Activated T-helper 17 cell treated with anti-CD3 and anti-CD28 coated beads, Interleukin-2, amount 50 U/mL, for 72 hours (primary cell): ENCODE measurements at regions not wholly inside any gene's neighbourhood (a gene's known extent, or its start where the extent isn't known, plus 50 kb on each side); places are given as distances from the start of the nearest gene placed in this dataset.
"Not testable (repeated sequence)": the region's sequence is repeated elsewhere in the genome, so short reads cannot be mapped to it uniquely, and the experiment has no call there.

Experiments used
- ATAC-seq: fragments of 150-1000 bp; cut with Tn5 transposase; replicated peaks from 2 replicates; pipeline ENCODE4 v1.10.0; 2021; ENCODE audit warnings: mild to moderate bottlenecking, moderate library complexity
- H3K27ac Mint-ChIP-seq: one replicate; pipeline ENCODE4 v1.8.0; 2022; ENCODE audit warnings: mixed read lengths
- H3K27me3 Mint-ChIP-seq: one replicate; pipeline ENCODE4 v1.8.0; 2022; ENCODE audit warnings: mixed read lengths
- H3K36me3 Mint-ChIP-seq: one replicate; pipeline ENCODE4 v1.8.0; 2022; ENCODE audit warnings: low read depth, mild to moderate bottlenecking, mixed read lengths
- H3K4me1 Mint-ChIP-seq: one replicate; pipeline ENCODE4 v1.8.0; 2022; ENCODE audit warnings: mixed read lengths
- H3K4me3 Mint-ChIP-seq: one replicate; pipeline ENCODE4 v1.8.0; 2022; ENCODE audit warnings: mild to moderate bottlenecking, mixed read lengths
- H3K9me3 Mint-ChIP-seq: one replicate; pipeline ENCODE4 v1.8.0; 2022; ENCODE audit warnings: mixed read lengths

GRCh38 chr13:64186503-64187250, 2771.0 kb upstream of the PCDH20 start:
- ATAC-seq: no peak
- Mint-ChIP-seq H3K36me3 (no peaks in the 10 kb centered on the region), H3K4me3 (no peak overlapping the region), H3K4me1 (no peaks in the 10 kb centered on the region), H3K27ac (no peak overlapping the region), H3K27me3 (no peaks in the 10 kb centered on the region), H3K9me3 (peaks cover 21% of the 10 kb centered on the region)

DNA sequence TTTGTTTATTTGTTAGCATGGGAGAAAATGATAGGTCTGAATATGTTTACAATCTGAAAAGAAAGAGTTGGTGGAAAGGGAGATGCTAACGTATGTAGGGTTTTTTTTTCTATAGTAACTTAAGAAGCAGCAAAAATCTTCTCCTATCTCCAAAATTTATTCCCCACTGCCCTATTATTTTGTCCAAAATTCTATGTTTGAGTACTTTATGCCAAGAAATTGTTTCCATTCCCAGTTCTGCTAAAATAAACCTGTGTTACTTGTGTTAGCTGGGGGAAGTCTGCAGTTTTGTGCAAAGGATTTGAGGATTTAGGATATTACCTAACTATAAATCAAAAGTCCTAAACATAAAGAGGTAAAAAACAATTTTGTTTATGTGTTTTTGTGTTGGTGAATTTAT, 2770.4 kb upstream of the PCDH20 start:
- Mint-ChIP-seq H3K27me3 (no peaks in the 10 kb centered on the region), H3K9me3 (peaks cover 21% of the 10 kb centered on the region), H3K4me3 (no peak overlapping the region), H3K36me3 (no peaks in the 10 kb centered on the region), H3K27ac (no peak overlapping the region), H3K4me1 (no peaks in the 10 kb centered on the region)
- ATAC-seq: no peak

GRCh38 chr13:64180756-64181155, 2765.1 kb upstream of the PCDH20 start:
- Mint-ChIP-seq H3K4me3 (no peak overlapping the region), H3K4me1 (no peaks in the 10 kb centered on the region), H3K36me3 (no peaks in the 10 kb centered on the region), H3K27me3 (no peaks in the 10 kb centered on the region), H3K9me3 (peaks cover 22% of the 10 kb centered on the region), H3K27ac (no peak overlapping the region)
- no peak for ATAC-seq

GRCh38 chr13:64165826-64166225, 2750.2 kb upstream of the PCDH20 start:
- Mint-ChIP-seq H3K27ac (no peak overlapping the region), H3K4me3 (no peak overlapping the region), H3K4me1 (no peaks in the 10 kb centered on the region), H3K36me3 (no peaks in the 10 kb centered on the region), H3K27me3 (no peaks in the 10 kb centered on the region), H3K9me3 (peaks cover 15% of the 10 kb centered on the region)
- no peak for ATAC-seq

DNA sequence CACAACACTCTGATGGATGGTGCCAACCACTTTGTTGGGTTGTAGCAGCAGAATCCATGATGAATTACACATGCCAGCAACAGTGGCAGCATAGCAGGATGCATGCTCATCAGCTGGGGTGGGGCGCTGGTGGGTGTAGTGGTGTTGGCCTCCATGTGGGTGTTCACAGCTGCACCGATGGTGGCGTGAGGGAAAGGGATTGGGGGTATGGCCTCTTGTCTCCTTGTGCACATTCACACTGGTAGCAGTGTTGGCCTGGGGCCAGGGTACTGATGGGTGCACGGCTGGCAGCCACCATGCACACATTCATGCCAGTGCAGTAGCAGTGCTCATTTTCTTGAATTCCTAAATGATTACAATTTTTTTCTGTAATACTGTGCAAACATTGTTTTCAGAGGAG, 2748.8 kb upstream of the PCDH20 start:
- Mint-ChIP-seq H3K4me1 (no peaks in the 10 kb centered on the region), H3K4me3 (no peak overlapping the region), H3K27me3 (no peaks in the 10 kb centered on the region), H3K27ac (no peak overlapping the region), H3K9me3 (peaks cover 14% of the 10 kb centered on the region), H3K36me3 (no peaks in the 10 kb centered on the region)
- ATAC-seq: no peak

DNA sequence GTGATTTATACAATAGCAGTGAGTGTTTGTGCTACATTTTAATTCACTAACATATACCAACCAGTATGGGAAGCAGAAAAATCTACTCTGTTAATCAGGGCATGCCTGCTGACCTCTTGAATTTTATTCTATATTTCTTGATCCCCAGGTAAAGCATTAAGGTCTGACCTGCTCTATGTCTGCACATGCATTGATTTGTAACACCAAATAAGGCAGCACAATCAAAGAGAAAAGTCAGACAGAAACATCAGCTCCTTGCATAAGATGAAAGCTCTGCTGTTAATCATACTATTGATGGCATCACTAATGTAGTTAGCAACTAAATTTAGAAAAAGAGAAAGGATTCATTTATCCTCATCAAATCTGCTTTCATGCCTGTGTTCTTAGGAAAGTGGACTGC, 2744.8 kb upstream of the PCDH20 start:
- Mint-ChIP-seq H3K27ac (no peak overlapping the region), H3K9me3 (peaks cover 5% of the 10 kb centered on the region), H3K4me3 (no peak overlapping the region), H3K27me3 (no peaks in the 10 kb centered on the region), H3K36me3 (no peaks in the 10 kb centered on the region), H3K4me1 (no peaks in the 10 kb centered on the region)
- no peak for ATAC-seq

DNA sequence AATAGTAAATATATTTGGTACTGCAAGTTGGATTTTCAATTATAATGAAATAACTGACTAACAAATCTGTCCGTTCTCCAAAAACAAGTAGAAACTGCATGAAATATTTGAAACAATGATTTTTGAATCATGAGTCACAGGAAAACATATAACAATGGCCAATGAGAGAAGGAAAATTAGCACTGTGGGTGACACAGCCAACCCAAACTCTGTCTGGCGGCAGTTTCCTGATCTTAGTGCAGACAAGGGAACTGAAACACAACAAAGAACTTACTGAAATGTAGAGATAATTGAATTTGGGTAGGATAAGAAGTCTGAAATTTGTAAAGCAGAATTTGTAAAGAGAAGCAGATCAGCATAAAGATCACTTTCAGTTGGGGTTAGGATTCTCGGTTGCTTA, 2743.3 kb upstream of the PCDH20 start:
- Mint-ChIP-seq H3K36me3 (no peaks in the 10 kb centered on the region), H3K4me1 (no peaks in the 10 kb centered on the region), H3K4me3 (no peak overlapping the region), H3K9me3 (peaks cover 1% of the 10 kb centered on the region), H3K27ac (no peak overlapping the region), H3K27me3 (no peaks in the 10 kb centered on the region)
- ATAC-seq: no peak

DNA sequence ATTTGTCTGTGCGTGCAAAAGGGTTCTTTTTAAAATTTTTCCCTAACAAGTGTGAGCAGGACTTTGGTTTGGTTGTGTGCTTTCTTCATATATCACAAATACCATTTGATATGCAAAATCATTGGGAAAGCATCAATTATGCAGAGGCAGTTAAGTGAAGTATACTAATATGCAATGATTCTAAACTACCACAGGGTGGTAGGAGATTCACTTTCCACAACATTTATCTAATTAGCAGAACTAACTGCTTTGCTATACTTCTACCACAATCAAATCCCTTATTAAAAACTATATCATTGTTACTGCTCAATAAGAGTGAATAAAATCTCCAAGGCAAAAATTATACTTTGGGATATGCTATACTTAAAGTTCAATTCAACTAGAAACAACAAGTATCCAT, 2738.9 kb upstream of the PCDH20 start:
- no peak overlapping the region for H3K4me3 Mint-ChIP-seq
- no peaks in the 10 kb centered on the region for H3K27me3 Mint-ChIP-seq
- no peaks in the 10 kb centered on the region for H3K4me1 Mint-ChIP-seq
- no peak overlapping the region for H3K27ac Mint-ChIP-seq
- no peak for ATAC-seq
- peaks cover 3% of the 10 kb centered on the region for H3K9me3 Mint-ChIP-seq
- no peaks in the 10 kb centered on the region for H3K36me3 Mint-ChIP-seq

- Mint-ChIP-seq H3K27me3 (no peaks in the 10 kb centered on the region), H3K27ac (no peak overlapping the region), H3K9me3 (peaks cover 10% of the 10 kb centered on the region), H3K4me3 (no peak overlapping the region), H3K4me1 (no peaks in the 10 kb centered on the region), H3K36me3 (no peaks in the 10 kb centered on the region)
- ATAC-seq: no peak
These were observed 2715.0 kb upstream of the PCDH20 start for GRCh38 chr13:64130600-64130999.

DNA sequence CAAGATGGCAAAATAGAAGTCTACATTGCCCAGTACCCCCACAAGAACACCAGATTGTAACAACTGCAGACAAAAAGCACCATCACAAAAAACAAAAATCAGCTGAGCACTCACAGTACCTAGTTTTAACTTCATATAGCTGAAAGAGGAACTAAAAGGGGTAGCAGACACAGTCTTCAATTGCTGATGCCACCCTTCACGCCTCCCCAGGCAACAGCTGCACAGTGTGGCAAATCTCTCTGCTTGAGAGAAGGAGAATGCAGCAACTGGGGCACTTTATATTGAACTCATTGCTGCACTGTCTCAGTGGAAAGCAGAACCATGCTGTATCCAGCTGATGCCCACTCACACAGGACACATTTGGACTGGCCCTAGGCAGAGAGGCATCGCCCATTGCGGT, 2714.5 kb upstream of the PCDH20 start:
- ATAC-seq: no peak
- Mint-ChIP-seq H3K9me3 (peaks cover 10% of the 10 kb centered on the region), H3K4me3 (no peak overlapping the region), H3K27ac (no peak overlapping the region), H3K4me1 (no peaks in the 10 kb centered on the region), H3K36me3 (no peaks in the 10 kb centered on the region), H3K27me3 (no peaks in the 10 kb centered on the region)

GRCh38 chr13:64127856-64128255, 2712.2 kb upstream of the PCDH20 start:
- ATAC-seq: no peak
- H3K36me3 Mint-ChIP-seq: no peaks in the 10 kb centered on the region
- H3K4me3 Mint-ChIP-seq: no peak overlapping the region
- no peak overlapping the region for H3K27ac Mint-ChIP-seq
- H3K9me3 Mint-ChIP-seq: no peaks in the 10 kb centered on the region
- H3K4me1 Mint-ChIP-seq: no peaks in the 10 kb centered on the region
- no peaks in the 10 kb centered on the region for H3K27me3 Mint-ChIP-seq

GRCh38 chr13:64127192-64127591, 2711.5 kb upstream of the PCDH20 start:
- no peaks in the 10 kb centered on the region for H3K36me3 Mint-ChIP-seq
- no peaks in the 10 kb centered on the region for H3K4me1 Mint-ChIP-seq
- no peaks in the 10 kb centered on the region for H3K9me3 Mint-ChIP-seq
- no peak for ATAC-seq
- no peak overlapping the region for H3K27ac Mint-ChIP-seq
- no peak overlapping the region for H3K4me3 Mint-ChIP-seq
- H3K27me3 Mint-ChIP-seq: no peaks in the 10 kb centered on the region

GRCh38 chr13:64121023-64121709, 2705.5 kb upstream of the PCDH20 start:
- not testable (repeated sequence) for H3K27ac Mint-ChIP-seq, H3K4me1 Mint-ChIP-seq, H3K27me3 Mint-ChIP-seq, H3K36me3 Mint-ChIP-seq, ATAC-seq, H3K4me3 Mint-ChIP-seq
- peaks cover 11% of the 10 kb centered on the region for H3K9me3 Mint-ChIP-seq

DNA sequence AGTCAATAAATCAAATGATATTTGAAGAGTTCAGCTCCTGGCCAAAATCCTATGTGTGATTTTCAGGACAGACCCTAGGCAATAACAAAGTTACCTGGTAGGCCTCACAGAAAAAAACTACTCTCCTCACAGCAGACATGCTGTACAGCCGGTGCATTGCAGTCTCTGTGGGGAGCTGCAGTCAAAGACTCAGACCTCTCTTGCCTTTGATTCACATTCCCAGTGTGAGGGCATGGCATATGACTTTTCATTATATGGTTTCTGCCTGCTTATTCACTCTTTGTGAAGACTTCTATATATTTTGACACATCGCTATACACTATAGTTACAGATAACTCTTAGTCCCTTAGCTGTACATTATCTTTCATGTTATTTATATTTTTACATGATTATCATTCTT, 2684.3 kb upstream of the PCDH20 start:
- ATAC-seq: no peak
- Mint-ChIP-seq H3K27me3 (no peaks in the 10 kb centered on the region), H3K27ac (no peak overlapping the region), H3K4me1 (no peaks in the 10 kb centered on the region), H3K36me3 (no peaks in the 10 kb centered on the region), H3K9me3 (peaks cover 4% of the 10 kb centered on the region), H3K4me3 (no peak overlapping the region)

DNA sequence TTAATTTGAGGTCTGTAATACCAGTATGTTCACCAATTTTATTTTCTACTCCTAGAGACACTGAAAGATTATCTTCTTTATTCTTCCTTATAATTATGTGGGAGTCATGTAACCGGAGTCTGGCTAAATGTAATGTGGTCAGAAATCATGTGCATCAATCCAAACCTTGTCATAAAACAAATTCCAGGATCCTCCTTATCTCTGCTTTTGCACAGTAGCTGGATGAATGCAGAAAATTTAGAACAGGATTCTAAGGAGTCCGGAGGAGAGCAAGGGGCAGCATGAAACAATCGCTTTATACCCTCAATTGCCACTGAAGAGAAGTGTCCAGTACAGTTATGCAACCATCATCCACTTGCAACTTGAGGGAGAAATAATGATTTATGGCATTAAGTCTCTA, 2674.7 kb upstream of the PCDH20 start:
- H3K9me3 Mint-ChIP-seq: peaks cover 24% of the 10 kb centered on the region
- ATAC-seq: no peak
- no peaks in the 10 kb centered on the region for H3K27me3 Mint-ChIP-seq
- H3K4me3 Mint-ChIP-seq: no peak overlapping the region
- no peaks in the 10 kb centered on the region for H3K4me1 Mint-ChIP-seq
- no peak overlapping the region for H3K27ac Mint-ChIP-seq
- H3K36me3 Mint-ChIP-seq: no peaks in the 10 kb centered on the region
